ENCODE measurements at regions not wholly inside any gene's neighbourhood (a gene's known extent, or its start where the extent isn't known, plus 50 kb on each side); places are given as distances from the start of the nearest gene placed in this dataset.

DNA sequence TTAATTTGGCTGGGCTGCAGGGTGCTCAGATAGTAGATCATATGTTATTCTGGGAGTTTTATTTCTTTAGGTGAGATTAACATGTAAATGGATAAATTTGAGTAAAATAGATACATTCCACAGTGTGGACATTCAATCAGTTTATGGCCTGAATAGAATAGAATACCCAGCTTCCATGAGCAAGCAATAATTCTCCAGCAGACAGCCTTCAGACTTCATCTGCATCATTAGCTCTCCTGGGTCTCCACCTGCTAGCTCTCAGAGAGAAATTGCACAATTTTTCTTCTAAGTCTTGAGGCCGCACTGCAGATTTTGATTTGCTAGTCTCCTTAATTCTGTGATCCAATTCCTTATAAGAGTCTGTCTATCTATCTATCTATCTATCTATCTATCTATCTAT lies 420.3 kb upstream of the BOD1L1 start:
- TF ChIP-seq, protein P1, sequence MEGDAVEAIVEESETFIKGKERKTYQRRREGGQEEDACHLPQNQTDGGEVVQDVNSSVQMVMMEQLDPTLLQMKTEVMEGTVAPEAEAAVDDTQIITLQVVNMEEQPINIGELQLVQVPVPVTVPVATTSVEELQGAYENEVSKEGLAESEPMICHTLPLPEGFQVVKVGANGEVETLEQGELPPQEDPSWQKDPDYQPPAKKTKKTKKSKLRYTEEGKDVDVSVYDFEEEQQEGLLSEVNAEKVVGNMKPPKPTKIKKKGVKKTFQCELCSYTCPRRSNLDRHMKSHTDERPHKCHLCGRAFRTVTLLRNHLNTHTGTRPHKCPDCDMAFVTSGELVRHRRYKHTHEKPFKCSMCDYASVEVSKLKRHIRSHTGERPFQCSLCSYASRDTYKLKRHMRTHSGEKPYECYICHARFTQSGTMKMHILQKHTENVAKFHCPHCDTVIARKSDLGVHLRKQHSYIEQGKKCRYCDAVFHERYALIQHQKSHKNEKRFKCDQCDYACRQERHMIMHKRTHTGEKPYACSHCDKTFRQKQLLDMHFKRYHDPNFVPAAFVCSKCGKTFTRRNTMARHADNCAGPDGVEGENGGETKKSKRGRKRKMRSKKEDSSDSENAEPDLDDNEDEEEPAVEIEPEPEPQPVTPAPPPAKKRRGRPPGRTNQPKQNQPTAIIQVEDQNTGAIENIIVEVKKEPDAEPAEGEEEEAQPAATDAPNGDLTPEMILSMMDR (IDR thresholded peaks at IDR 0.05): no peak
- 92 to 94% (median 93%) methylated on average over 1 of the region's 1 CpG for WGBS, 3 donors
- Histone ChIP-seq H3K36me3 (ENCODE audit: insufficient read depth in 1 of 2, low read depth in 1 of 2) (no peaks in the 10 kb centered on the region), H3K4me1 (no peaks in the 10 kb centered on the region), H3K4me3 (no peak overlapping the region), H3K27ac (no peak overlapping the region), H3K27me3 (ENCODE audit: insufficient read depth in 3 of 3, low read length in 2 of 3) (no peaks in the 10 kb centered on the region), H3K9me3 (no peaks in the 10 kb centered on the region)
- DNase-seq: no peak
- ATAC-seq: no peak
- intact Hi-C loops (cut with DNase I): no loop called here

DNA sequence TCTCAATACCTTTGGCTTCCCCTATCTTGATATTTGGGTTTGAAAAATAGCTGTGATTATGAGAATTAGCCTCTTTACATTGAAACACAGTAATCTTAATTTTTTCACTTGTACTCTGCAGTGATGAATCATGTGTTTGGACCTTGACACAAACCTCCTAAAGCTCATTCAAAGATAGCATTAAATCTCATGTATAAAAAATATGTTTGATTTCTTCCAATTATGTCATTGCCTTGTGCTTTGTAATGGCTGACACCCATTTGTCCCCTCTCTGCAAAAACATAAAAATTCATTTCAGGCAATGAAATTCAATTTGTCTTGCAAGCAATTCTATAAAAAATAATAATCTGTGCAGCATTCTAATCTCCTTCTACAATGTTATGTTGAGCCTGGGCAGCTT lies 422.4 kb upstream of the BOD1L1 start:
- H3K27me3 ChIP-seq (ENCODE audit: insufficient read depth in 3 of 3, low read length in 2 of 3): no peaks in the 10 kb centered on the region
- intact Hi-C loops (cut with DNase I): no loop called here

DNA sequence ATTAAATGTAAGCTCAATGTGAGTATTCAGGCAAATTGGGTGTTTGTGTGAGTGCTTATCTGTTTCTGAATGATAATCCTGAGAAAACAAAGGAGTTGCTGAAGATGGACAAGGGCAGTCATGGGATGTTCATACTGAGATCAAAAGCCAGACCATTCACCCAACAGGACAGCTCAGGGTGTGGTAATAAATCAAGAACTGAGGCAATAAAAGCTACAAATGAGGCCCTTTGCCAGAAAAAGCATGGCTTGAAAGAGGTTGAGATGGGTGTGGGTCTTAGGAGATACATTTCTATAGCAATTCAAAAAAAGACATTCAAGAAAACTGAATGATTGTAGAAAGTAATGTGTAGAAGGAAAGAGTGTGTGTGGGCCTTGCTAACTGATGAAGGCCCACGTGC lies 425.8 kb upstream of the BOD1L1 start:
- Histone ChIP-seq H3K36me3 (ENCODE audit: insufficient read depth in 1 of 2, low read depth in 1 of 2) (no peaks in the 10 kb centered on the region), H3K27me3 (ENCODE audit: insufficient read depth in 3 of 3, low read length in 2 of 3) (no peaks in the 10 kb centered on the region), H3K27ac (no peak overlapping the region), H3K4me1 (no peaks in the 10 kb centered on the region), H3K4me3 (no peak overlapping the region), H3K9me3 (no peaks in the 10 kb centered on the region)
- WGBS, 3 donors: 32 to 54% (median 48%) methylated on average over 1 of the region's 1 CpG
- TF ChIP-seq, protein P1 (IDR thresholded peaks at IDR 0.05): no peak
- ATAC-seq (no peak), DNase-seq (no peak)
- intact Hi-C loops (cut with DNase I): no loop called here

More for the DNA sequence above, 422.4 kb upstream of the BOD1L1 start:
- TF ChIP-seq, protein P1 (IDR thresholded peaks at IDR 0.05): no peak
- Histone ChIP-seq H3K4me1 (no peaks in the 10 kb centered on the region), H3K27ac (no peak overlapping the region), H3K9me3 (no peaks in the 10 kb centered on the region), H3K4me3 (no peak overlapping the region), H3K36me3 (ENCODE audit: insufficient read depth in 1 of 2, low read depth in 1 of 2) (no peaks in the 10 kb centered on the region)
- DNase-seq (no peak), ATAC-seq (no peak)

DNA sequence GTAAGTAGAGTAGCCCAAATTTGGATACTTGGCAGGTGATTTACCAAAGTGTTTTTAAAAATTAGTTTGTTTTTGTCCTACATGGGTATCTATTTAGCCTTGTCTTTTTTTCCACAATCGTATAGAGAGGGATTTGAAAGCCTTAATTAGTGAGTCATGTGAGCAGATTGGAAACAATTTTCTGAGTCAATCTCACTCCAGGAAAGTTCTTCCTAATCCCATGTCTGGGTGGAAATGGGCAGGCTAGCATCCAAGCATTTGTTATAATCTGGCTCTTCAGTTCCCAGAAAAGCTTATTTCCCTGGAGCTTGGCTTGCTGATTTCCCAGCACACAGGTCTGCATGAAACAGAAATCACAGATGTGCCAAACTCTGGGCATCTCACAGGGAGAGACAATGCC lies 426.9 kb upstream of the BOD1L1 start:
- WGBS, 3 donors: 40 to 61% (median 50%) methylated on average over 1 of the region's 1 CpG
- no peak overlapping the region for H3K4me3 ChIP-seq
- H3K36me3 ChIP-seq (ENCODE audit: insufficient read depth in 1 of 2, low read depth in 1 of 2): no peaks in the 10 kb centered on the region
- H3K9me3 ChIP-seq: no peaks in the 10 kb centered on the region
- intact Hi-C loops (cut with DNase I): no loop called here
- H3K27ac ChIP-seq: no peak overlapping the region
- no peaks in the 10 kb centered on the region for H3K27me3 ChIP-seq (ENCODE audit: insufficient read depth in 3 of 3, low read length in 2 of 3)
- TF ChIP-seq, protein P1 (IDR thresholded peaks at IDR 0.05): no peak
- no peaks in the 10 kb centered on the region for H3K4me1 ChIP-seq
- DNase-seq (no peak), ATAC-seq (no peak)

DNA sequence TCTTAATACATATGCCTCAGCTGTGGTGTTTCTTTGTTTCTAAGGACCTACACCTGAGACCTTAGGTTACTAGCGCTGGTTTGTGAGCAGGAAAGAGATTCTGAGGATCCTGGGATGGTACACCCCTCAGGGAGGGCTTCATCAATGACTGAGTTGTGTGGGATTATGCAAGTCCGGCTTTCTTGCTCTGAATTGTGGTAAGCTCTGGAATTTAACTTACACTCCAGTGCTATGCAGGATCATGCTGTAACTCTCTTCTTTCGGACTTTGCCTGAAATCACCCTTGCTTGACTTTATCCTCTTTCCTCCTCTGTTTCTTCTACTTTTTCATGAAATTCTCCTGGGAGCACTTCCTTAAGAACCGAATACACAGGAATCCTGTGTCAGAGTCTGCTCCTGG lies 431.5 kb upstream of the BOD1L1 start:
- DNase-seq: no peak
- H3K36me3 ChIP-seq (ENCODE audit: insufficient read depth in 1 of 2, low read depth in 1 of 2): no peaks in the 10 kb centered on the region
- no peaks in the 10 kb centered on the region for H3K9me3 ChIP-seq
- no peaks in the 10 kb centered on the region for H3K4me1 ChIP-seq
- TF ChIP-seq, protein P1 (IDR thresholded peaks at IDR 0.05): no peak
- ATAC-seq: no peak
- H3K27ac ChIP-seq: no peak overlapping the region
- no peaks in the 10 kb centered on the region for H3K27me3 ChIP-seq (ENCODE audit: insufficient read depth in 3 of 3, low read length in 2 of 3)
- intact Hi-C loops (cut with DNase I): no loop called here
- H3K4me3 ChIP-seq: no peak overlapping the region
- WGBS, 3 donors: 49 to 65% (median 56%) methylated on average over 4 of the region's 4 CpGs
